ENCODE measurements at regions not wholly inside any gene's neighbourhood (a gene's known extent, or its start where the extent isn't known, plus 50 kb on each side); places are given as distances from the start of the nearest gene placed in this dataset.

GRCh38 chr20:7214081-7214740 lies 446.7 kb downstream of the BMP2 start:
- DNase-seq (ENCODE audit: insufficient read length, low spot score) (no peak), FAIRE-seq (no peak)
- no peak for TF ChIP-seq POLR2A (IDR thresholded peaks at IDR 0.05; ENCODE audit: low read depth, low read length)

GRCh38 chr20:7217606-7218005 lies 450.1 kb downstream of the BMP2 start:
- FAIRE-seq (no peak), DNase-seq (ENCODE audit: insufficient read length, low spot score) (no peak)
- TF ChIP-seq POLR2A (IDR thresholded peaks at IDR 0.05; ENCODE audit: low read depth, low read length) = no peak

GRCh38 chr20:7220755-7221154 lies 453.3 kb downstream of the BMP2 start:
- DNase-seq (ENCODE audit: insufficient read length, low spot score) (no peak), FAIRE-seq (no peak)
- no peak for TF ChIP-seq POLR2A (IDR thresholded peaks at IDR 0.05; ENCODE audit: low read depth, low read length)

GRCh38 chr20:7226156-7226555 lies 458.7 kb downstream of the BMP2 start:
- no peak for DNase-seq (ENCODE audit: insufficient read length, low spot score)
- TF ChIP-seq POLR2A (IDR thresholded peaks at IDR 0.05; ENCODE audit: low read depth, low read length) = no peak
- no peak for FAIRE-seq

- FAIRE-seq (no peak), DNase-seq (ENCODE audit: insufficient read length, low spot score) (no peak)
- TF ChIP-seq POLR2A (IDR thresholded peaks at IDR 0.05; ENCODE audit: low read depth, low read length) = no peak
Measured at GRCh38 chr20:7231303-7231702, 463.8 kb downstream of the BMP2 start.

- DNase-seq (ENCODE audit: insufficient read length, low spot score) = no peak
- no peak for FAIRE-seq
- TF ChIP-seq POLR2A (IDR thresholded peaks at IDR 0.05; ENCODE audit: low read depth, low read length) = no peak
Measured at GRCh38 chr20:7232796-7233195, 465.3 kb downstream of the BMP2 start.

GRCh38 chr20:7237251-7237650 lies 469.8 kb downstream of the BMP2 start:
- DNase-seq (ENCODE audit: insufficient read length, low spot score) (no peak), FAIRE-seq (no peak)
- no peak for TF ChIP-seq POLR2A (IDR thresholded peaks at IDR 0.05; ENCODE audit: low read depth, low read length)

GRCh38 chr20:7240490-7240889 lies 473.0 kb downstream of the BMP2 start:
- no peak for FAIRE-seq
- DNase-seq (ENCODE audit: insufficient read length, low spot score) = no peak
- no peak for TF ChIP-seq POLR2A (IDR thresholded peaks at IDR 0.05; ENCODE audit: low read depth, low read length)

- FAIRE-seq = no peak
- no peak for TF ChIP-seq POLR2A (IDR thresholded peaks at IDR 0.05; ENCODE audit: low read depth, low read length)
- no peak for DNase-seq (ENCODE audit: insufficient read length, low spot score)
Measured at GRCh38 chr20:7248281-7249201, 481.1 kb downstream of the BMP2 start.

- no peak for TF ChIP-seq POLR2A (IDR thresholded peaks at IDR 0.05; ENCODE audit: low read depth, low read length)
- FAIRE-seq = no peak
- no peak for DNase-seq (ENCODE audit: insufficient read length, low spot score)
Measured at GRCh38 chr20:7250337-7250736, 482.9 kb downstream of the BMP2 start.

- FAIRE-seq (no peak), DNase-seq (ENCODE audit: insufficient read length, low spot score) (no peak)
- no peak for TF ChIP-seq POLR2A (IDR thresholded peaks at IDR 0.05; ENCODE audit: low read depth, low read length)
Measured at GRCh38 chr20:7257099-7257498, 489.6 kb downstream of the BMP2 start.

- no peak for TF ChIP-seq POLR2A (IDR thresholded peaks at IDR 0.05; ENCODE audit: low read depth, low read length)
- DNase-seq (ENCODE audit: insufficient read length, low spot score) (no peak), FAIRE-seq (no peak)
Measured at GRCh38 chr20:7257692-7258466, 490.4 kb downstream of the BMP2 start.

GRCh38 chr20:7262803-7263202 lies 495.3 kb downstream of the BMP2 start:
- DNase-seq (ENCODE audit: insufficient read length, low spot score) (no peak), FAIRE-seq (no peak)
- no peak for TF ChIP-seq POLR2A (IDR thresholded peaks at IDR 0.05; ENCODE audit: low read depth, low read length)

- DNase-seq (ENCODE audit: insufficient read length, low spot score) (no peak), FAIRE-seq (no peak)
- TF ChIP-seq POLR2A (IDR thresholded peaks at IDR 0.05; ENCODE audit: low read depth, low read length) = no peak
Measured at GRCh38 chr20:7264137-7264536, 496.7 kb downstream of the BMP2 start.
